Activated CD8-positive, alpha-beta memory T cell treated with anti-CD3 and anti-CD28 coated beads for 24 hours (primary cell): ENCODE measurements at regions not wholly inside any gene's neighbourhood (a gene's known extent, or its start where the extent isn't known, plus 50 kb on each side); places are given as distances from the start of the nearest gene placed in this dataset.

Experiments
- DNase-seq: peaks from one replicate; pipeline ENCODE4 v3.0.0-alpha.2; 2020

DNA sequence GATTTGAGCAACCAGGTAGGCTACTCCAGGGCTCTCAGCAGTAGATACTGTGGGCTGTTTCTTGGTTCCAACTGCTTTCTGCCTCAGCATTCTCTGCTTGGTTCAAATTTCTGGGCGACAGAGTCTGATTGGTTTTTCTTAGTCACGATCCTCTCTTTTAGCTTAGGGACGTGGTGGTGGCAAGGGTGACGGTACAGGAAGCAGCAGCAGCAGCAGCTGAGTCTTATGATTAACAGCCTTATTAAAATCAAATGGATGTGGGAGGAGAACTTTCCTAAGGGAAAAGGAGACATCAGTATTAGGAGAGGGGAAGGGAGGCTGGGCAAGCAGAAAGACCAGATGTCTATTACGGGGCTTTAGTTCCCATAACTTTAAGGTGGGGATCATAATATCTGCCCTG is 156.5 kb upstream of the PLPP4 start:
- no peak for DNase-seq

DNA sequence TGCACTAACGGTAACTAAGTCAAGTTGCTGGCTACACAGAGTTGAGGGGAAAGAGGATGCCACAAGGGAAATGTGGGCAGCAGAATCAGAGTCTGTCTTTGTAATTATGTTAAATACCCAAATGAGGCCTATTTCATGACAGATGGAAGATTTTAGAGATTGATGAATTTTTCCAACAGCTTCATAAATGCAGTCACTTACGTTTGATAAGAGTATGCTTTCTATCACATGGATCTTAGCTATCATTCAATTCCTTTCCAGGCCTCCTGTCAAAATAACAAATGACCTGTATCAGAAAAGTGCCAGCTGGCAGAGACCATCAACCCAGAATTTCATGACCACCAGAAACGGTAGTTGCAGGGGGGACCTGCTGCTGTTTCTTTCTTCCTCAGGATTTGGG is 148.4 kb upstream of the PLPP4 start:
- DNase-seq, result no peak

DNA sequence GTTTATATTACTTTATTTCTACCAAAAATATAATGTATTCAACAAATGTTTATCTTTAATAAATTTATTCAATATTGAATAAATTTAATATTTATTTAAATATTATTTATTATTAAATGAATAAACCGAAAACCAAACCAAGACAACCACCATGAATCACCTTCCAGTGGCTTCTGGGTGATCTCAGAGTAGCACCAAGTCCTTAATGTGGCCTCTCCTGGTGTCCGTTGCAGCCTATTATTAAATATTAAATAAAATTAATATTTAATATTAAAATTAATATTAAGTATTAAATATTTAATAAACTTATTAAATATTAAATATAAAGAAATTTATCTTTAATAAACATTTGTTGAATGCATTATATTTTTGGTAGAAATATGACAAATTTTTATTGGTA is 143.3 kb upstream of the PLPP4 start:
- DNase-seq, result no peak

DNA sequence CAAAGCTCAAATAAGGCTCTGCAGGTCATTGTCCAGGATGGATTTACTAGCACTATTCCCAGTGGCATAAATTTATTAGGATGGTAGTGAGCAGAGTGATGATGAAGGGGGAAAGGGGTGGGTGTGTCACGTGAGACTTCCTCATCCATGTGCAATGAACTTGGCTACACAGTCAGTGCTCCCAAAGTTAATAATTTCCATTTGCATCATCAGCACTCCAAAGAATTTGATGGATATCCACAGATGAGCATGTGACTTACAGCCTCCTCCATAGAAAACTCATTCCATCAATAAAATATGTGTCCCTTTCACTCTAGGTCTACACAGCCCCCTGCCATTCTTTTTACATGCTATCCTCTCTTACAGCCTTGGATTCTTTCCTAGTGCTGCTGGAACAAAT is 142.6 kb upstream of the PLPP4 start:
- DNase-seq, result no peak

DNA sequence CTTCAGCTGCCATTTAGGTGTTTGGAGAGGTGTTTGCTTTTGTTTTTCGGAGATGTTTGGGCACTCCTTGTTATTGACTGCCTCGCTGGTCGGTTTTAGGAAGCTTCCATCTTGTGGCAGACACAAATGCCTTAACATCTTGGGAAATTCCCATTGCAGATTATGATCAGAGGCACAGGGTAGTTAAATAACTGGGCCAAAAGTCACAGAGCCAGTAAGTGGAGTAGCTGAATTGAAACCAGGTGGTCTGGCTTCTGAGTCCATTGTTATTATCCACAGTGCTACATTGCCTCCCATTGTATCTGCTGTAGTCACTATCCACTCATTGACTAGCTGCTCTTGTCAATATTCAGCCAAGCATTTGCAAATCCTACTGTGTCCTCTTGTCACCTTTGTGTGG is 138.2 kb upstream of the PLPP4 start:
- DNase-seq, result no peak

DNA sequence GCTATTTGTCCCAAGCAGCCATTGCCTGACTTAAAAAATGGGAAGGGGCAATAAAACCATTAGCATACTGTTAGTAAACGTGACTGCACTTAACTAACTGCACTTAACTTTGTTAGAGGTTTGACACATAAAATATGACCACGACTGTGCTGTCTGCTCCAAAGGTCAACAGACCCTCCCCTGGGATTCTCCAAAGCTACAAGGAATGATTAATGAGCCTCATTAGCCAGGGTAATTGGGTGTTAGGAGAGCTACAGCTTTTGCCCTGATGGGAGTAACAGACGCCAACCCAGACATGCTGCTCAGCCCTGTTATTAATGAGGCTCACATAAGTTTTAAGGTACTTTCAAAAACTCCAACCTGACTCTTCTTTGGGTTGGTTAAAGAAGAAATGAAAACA is 129.4 kb upstream of the PLPP4 start:
- no peak for DNase-seq

DNA sequence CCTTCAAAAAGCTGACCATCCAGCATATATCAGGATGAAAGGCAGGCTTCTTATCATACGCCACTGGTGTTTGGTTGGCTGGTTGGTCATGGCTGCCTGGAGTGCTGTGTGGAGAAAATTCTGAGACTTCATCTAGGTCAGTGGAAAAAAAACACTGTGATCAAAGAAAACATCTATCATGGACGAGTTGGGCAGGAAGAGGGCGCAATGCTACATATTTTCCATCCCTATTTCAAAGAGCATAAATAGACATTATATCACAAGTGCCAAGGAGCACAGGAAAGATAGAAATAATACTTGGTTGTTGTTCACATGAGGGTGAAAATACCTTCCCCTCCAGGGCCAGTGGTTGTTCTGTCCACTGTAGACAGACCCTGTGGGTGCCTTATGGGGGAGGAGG is 128.4 kb upstream of the PLPP4 start:
- no peak for DNase-seq

DNA sequence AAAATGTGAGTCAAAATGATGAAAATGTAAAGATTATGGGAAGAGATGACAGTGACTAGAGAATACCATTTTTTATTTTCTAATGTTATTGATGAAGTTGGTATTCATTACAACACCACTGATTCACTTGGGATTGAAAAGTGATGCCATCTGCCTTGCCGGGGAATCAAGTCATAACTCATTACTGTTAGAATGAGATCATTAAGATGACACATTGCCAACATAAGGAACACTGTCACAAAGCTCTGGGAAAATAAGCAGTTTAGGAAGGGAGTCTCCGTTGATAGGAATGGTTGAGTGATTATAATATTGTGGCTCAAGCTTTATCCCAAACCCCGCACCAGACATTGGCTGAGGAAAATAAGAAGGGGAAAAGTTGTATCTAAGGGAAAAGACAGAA is 121.5 kb upstream of the PLPP4 start:
- DNase-seq, result no peak

DNA sequence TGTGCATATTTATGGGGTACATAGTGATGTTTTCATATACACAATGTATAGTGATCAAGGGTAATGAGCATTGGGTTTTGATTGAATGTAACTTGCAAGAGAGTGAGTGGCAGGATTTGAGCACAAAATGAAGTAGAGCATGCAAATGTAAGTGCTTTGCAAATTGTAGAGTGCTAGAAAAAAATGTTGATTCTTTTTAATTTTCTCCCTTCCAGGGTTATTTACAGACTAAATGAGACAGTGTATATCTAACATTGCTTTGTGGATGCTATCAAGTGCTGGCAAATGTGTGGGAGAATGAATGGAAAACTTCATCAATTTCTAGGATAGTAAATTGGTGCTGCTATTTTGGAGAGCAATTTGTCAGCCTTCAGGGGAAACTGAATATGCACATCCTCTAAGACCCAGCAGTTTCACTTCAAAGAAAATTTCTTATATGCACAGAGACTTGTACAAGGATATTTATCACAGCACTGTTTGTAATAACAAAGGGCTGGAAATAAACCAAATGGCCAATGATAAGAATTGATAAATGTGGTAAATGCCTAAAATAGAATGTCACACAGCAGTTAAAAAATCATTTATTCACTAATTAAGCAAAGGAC is 120.6 kb upstream of the PLPP4 start:
- DNase-seq, result no peak

DNA sequence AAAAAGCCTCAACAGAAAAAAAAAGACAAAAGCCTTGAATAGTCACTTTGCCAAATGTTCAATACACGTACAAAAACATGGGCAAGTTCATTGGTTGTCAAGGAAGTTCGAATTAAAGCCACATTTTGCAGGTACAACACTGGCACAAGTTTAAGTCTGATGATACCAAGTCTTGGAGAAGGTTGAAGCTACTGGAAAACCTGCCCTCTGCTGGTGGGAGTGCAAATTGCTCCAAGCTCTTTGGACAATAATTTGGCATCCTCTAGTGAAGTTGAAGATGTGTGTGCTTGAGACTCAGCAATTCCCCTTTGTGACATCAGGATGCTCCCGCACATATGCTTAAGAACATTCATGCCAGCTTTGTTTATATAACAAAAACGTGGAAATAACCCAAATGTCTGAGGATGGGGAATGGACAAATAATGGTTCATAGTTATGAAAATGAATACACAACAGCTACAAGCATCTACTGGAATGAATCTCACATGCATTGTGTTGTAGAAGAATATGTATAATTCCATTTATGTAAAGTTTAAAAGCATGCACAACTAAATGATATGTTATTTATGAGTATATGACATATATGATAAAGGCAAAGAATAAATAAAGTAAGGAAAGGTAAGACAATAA is 120.0 kb upstream of the PLPP4 start:
- peak; percentile 75 for DNase-seq

DNA sequence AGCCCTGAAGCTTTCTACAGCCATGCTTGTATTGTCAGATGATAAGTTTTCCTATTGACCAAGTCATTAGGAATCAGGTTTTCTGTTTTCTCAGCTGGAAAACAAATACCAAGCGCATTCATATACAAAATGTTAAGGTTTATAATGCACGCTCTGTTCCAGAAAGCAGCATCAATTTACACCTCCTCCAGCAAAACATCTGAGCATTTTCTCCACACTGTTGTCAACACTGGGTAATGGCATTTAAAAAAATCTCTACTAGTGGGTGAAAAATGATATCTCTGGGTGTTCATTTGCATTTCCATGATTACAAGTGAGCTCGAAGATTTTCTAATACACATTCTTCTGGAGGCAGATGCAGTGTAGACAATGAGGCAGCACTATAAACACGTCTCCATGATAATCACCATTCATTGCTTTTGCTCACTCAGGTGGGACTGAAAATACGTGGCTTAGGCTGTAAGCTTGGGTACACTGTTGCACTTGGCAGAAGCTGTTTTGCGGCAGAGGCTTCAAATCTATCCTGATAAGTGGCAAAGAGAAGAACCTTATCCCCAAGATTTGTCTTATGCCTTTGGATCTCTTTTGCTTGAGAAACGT is 114.8 kb upstream of the PLPP4 start:
- DNase-seq, result no peak

DNA sequence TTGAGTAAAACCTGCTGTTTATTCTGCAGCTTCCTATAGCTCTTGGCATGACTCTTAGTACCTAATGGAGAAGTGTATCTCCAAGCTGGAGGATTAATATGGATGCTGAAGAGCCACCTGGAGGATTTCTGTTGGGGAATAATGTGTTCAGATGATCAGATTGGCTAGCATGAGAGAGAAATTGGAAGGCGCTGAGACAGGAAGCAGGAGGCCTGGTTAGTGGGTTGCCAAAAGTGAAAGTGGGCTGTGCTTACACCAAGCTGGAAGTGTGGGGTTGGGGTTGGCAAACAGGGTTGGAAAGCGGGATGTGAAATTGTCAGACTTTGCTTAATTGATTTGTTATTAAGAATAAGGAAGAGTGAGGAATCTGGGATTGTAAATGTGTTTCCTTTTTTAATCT is 111.8 kb upstream of the PLPP4 start:
- no peak for DNase-seq

DNA sequence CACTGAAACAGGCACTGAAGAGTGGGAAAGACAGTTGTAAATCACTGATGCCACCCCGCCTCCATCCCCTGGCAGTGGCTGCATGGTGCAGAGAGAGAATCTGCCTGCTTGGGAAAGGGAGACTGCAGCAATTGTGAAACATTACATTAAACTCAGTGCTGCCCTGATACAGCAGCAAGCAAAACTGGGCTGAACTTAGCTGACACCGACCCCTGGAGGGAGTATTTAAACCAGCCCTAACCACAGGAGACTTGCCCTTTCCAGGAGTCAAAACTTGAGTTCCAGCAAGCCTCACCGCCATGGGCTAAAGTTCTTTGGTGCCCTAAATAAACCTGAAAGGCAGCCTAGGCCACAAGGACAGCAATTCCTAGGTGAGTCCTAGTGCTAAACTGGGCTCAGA is 109.4 kb upstream of the PLPP4 start:
- DNase-seq, result no peak

DNA sequence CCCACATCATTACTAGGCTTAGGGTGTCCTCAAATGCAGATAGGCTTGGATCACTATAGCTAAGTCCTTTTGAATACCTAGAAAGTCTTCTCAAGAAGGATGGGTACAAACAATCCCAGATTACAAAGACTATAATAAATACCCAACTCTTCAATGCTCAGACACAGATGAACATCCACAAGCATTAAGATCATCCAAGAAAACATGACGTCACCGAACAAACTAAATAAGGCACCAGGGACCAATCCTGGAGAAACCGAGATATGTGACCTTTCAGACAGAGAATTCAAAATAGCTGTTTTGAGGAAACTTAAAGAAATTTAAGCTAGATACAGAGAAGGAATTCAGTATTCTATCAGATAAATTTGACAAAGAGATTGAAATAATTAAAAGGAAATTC is 108.0 kb upstream of the PLPP4 start:
- no peak for DNase-seq

DNA sequence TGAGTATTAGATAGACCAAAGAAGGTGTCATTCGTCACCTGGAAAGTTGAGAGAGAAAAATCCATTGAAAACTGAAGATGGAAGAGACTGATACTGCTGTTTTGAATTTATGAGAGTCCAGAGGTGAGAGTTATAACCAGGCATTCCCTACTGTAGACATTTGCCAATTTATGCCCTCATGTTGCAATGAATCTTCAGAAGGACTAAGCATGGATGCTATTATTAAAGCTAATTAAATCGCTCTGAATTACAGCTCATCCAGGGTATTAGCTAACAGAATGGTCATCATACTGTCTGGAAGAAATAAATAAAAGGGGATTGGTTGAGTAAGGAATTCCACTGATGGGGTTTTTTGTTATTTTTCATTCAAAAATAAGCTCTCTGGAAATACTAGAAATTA is 101.6 kb upstream of the PLPP4 start:
- no peak for DNase-seq

DNA sequence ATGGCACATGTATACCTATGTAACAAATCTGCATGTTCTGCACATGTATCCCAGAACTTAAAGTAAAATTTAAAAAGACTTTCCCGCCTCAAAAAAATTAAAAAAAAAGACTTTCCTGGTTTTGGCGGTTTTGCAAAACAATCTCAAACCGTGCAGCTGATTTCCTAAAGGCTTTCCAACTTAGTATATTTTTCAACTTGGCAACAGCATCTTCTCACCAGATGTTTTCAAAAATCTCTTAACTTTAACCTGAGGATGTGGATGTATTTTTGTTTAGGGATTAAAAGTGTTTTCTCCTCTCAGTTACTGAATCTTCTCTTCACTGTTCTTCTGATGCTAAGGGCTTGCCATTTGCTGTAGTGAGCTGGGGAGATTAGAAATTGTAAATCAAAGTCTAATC is 96.5 kb upstream of the PLPP4 start:
- no peak for DNase-seq

DNA sequence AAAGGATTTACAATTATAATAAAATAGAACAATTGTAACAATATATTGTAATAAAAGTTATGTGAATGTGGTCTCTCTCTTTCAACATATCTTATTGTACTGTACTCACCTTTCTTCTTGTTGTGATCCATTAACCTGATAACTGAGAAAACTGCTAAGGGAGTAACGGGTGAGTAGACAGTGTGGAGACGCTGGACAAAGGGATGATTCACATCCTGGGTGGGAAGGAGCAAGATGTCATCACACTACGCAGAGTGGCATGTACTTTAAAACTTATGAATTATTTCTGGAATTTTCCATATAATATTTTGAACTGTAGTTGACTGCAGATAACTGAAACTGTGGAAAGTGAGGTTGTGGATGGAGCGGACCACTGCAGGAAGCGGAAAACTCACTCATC is 91.2 kb upstream of the PLPP4 start:
- DNase-seq, result no peak

DNA sequence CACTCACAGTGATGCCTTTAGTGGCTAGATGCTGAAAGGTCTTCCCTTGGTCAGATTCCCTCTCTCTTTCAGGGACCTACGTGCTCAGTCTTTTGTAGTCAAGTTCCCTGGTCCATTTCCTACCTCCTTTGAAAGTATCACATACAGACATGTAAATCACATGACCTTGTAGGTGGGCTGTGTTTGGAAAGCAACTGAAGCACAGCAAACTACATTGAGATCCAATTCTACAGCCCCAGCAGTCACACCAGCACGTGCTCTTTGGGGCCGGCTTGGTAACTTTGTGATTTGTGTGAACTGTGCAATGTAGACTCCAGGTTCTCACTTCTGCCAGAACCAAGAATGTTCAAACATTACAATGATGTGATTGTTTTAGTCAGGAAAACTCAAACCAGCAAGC is 89.7 kb upstream of the PLPP4 start:
- DNase-seq, result no peak

DNA sequence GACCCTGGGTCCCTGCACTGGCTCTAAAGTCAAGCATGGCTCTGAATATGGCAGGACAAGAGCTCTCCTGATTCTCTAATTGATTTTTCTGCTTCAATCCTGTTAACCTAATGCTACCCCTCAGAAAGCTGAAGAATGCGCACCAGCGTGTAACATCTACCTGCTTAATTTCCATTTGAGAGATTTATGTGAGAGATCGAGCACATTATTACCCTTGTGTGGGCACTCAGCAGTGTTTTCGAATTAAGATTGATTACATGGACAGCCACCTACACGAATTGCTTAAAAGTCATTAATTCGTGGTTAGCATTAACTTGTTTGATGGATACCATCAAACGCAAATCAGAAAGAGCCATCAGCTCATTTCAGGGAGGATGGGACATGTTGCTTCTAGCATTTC is 88.7 kb upstream of the PLPP4 start:
- no peak for DNase-seq

DNA sequence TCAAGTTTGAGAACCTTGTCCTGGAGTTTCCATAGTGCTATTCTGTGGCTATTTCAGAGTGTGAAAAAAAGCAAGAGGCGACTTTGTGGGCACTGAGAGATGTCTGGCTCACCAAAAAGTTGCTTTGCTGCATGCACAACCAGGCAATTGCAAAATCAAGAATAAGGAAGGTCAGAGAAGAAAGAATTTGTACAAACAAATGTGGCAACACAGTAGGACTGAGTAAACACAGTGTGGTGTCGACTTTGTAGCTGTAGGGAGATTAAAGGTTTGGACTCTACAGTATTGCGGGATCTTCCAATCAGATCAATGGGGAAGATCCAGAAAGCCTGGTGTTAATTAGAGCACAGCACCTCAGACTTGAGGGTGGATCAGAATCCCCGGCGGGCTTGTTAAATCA is 88.1 kb upstream of the PLPP4 start:
- DNase-seq, result no peak

DNA sequence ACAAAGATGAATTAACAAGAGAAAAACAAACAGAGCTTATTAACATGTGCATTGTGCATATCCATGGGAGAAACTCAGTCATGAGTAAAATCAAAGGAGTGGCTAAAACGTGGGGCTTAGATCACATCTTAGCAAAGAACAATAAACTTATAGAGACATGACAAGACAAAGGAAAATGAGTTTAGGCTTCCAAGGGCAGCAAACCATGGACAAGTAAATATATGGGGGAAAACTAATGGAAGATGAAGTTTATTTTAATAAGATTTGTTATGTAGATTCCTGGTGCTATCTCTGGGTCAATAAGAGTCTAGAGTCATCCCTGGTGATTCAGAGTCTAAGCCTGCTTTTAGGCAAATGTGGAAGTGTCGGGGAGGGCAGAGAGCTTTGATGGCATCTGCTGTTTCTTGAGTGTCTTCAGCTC is 87.2 kb upstream of the PLPP4 start:
- DNase-seq, result no peak

DNA sequence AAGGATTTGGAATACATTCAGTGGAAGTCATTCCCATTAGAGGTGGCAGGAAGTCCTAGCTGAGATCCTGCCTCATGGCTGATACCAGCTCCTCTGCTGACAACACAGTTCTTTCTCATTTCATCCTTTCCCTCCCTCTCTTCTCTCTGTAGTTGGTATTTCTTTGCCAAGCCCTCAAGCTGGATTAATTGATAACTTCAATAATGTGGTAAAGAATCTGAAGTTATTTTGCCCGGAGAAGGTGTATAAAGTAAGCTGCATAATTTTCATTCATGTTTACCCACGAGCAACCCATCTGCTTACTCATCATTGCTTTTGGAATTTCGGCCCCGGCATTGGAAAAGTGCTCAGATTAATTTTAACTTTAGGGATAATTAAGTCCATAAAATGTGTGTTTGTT is 85.2 kb upstream of the PLPP4 start:
- DNase-seq, result no peak

DNA sequence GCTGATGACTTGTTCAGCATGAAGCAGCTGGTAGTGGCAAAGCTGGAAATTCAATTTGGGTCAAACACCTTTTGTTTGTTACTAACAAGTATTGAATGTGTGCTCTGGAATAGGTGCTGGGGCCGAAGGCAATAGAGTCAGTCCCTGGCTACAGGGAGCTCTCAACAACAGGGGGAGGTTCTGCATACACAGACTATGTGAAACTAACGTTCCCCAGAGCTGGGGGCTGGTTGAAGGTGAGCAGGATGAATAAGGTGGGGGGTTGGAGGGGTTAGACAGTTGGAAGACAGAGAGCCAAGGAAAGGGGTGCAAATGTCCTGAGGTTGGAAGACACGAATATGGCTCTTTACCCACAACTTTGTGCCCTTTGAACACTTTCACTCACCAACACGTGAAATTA is 84.1 kb upstream of the PLPP4 start:
- no peak for DNase-seq

DNA sequence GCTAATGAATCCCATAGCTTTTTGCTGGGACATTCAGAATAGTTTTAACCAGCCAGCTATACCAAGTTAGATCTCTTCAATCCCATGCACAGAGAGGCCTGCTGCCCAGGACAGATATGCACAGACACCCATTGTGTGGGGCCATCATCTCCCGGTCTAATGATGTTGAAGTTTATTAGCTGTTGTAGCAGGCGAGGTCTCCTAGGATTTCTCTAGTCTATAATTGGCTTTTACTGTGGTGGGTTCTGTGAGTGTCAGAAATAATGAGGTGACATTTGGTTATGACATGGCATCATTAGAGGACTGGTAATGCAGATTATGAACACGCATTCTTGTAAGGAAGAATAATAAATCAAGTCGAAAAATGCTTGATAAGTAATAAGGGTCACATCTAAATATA is 81.4 kb upstream of the PLPP4 start:
- no peak for DNase-seq

DNA sequence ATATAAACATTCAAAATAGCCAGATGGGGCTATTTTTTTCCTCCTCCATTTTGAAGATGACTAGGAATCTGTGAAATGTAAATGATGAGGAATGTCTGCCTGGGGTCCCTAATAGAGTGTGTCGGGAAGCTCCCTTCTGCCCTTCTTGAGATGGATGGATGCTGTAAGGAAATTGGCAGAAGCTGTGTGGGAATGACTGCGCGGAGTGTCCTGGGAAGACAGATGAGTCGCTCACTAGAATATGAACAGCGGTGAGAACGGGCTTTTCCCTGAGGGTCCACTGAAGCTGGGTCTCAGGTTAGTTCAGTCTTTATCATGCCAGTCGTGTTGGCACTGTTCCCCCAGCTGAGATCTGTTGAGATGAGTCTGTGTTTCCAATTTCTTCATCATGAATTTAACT is 75.1 kb upstream of the PLPP4 start:
- DNase-seq, result no peak
